Thoracic aorta (tissue), 2 donors: ENCODE measurements at regions not wholly inside any gene's neighbourhood (a gene's known extent, or its start where the extent isn't known, plus 50 kb on each side); places are given as distances from the start of the nearest gene placed in this dataset.

Source experiments
- ATAC-seq: fragments of 150-250 bp; one replicate; pipeline ENCODE4 v1.8.0; 2017; ENCODE audit warnings: low read depth; ENCODE audit not compliant: insufficient number of reproducible peaks, low FRiP score
- DNase-seq: peaks from one replicate; pipeline ENCODE4 v3.0.0-alpha.2; 2020; ENCODE audit warnings: low spot score
- H3K27ac ChIP-seq, 2 donors: fragments of 200-600 bp; sonication (generic); 1 replicate in 1 of 2; 2 replicates in 1 of 2; pipeline ENCODE4 v1.5.1; 2016; ENCODE audit warnings: mild to moderate bottlenecking in 2 of 2, moderate library complexity in 2 of 2
- H3K27me3 ChIP-seq: fragments of 200-600 bp; sonication (generic); replicated peaks from 2 replicates; pipeline ENCODE4 v1.6.0; 2016; ENCODE audit warnings: mild to moderate bottlenecking; ENCODE audit not compliant: insufficient read depth
- H3K36me3 ChIP-seq: fragments of 200-600 bp; sonication (generic); one replicate; pipeline ENCODE4 v1.5.1; 2016
- H3K4me1 ChIP-seq, 2 donors: fragments of 200-600 bp; sonication (generic); 1 replicate in 1 of 2; 2 replicates in 1 of 2; pipeline versions ENCODE4 v1.5.1 to v1.6.0; 2016; ENCODE audit warnings: low read depth in 2 of 2, mild to moderate bottlenecking in 1 of 2; ENCODE audit not compliant: control insufficient read depth in 1 of 2
- H3K4me3 ChIP-seq: fragments of 200-600 bp; sonication (generic); 2 replicates; pipeline ENCODE4 v1.5.1; 2016; ENCODE audit warnings: mild to moderate bottlenecking
- H3K9me3 ChIP-seq: fragments of 200-600 bp; sonication (generic); 2 replicates; pipeline ENCODE4 v1.5.1; 2016
- CTCF ChIP-seq: fragments of 200-600 bp; sonication (generic); IDR thresholded peaks from one replicate; pipeline ENCODE4 v1.5.1; 2019; ENCODE audit warnings: antibody characterized with exemption

- Histone ChIP-seq H3K4me1 (peaks cover 20 to 28% of the 10 kb centered on the region in 2 donors), H3K27me3 (no peaks in the 10 kb centered on the region), H3K36me3 (no peaks in the 10 kb centered on the region), H3K4me3 (peak overlapping the region; percentile 49), H3K27ac (peak overlapping the region; percentile 61 to 74), H3K9me3 (no peaks in the 10 kb centered on the region)
- no peak for TF ChIP-seq CTCF
- no peak for DNase-seq
- no peak for ATAC-seq
Observed at GRCh38 chr1:55670331-55671082, 455.3 kb upstream of the USP24 start.

- no peaks in the 10 kb centered on the region for H3K36me3 ChIP-seq
- H3K27ac ChIP-seq: peak overlapping the region; percentile 61 to 74
- H3K4me1 ChIP-seq: peaks cover 20 to 28% of the 10 kb centered on the region in 2 donors
- peak; percentile 22 for ATAC-seq
- TF ChIP-seq CTCF: no peak
- no peaks in the 10 kb centered on the region for H3K27me3 ChIP-seq
- no peak overlapping the region for H3K4me3 ChIP-seq
- DNase-seq: peak; percentile 9
- H3K9me3 ChIP-seq: no peaks in the 10 kb centered on the region
Observed at GRCh38 chr1:55669293-55669692, 454.1 kb upstream of the USP24 start.

GRCh38 chr1:55662875-55663274 lies 447.7 kb upstream of the USP24 start:
- H3K4me1 ChIP-seq: peaks cover 3 to 13% of the 10 kb centered on the region in 2 donors
- TF ChIP-seq CTCF: no peak
- ATAC-seq (no peak), DNase-seq (no peak)
- no peaks in the 10 kb centered on the region for H3K36me3 ChIP-seq
- no peak overlapping the region for H3K4me3 ChIP-seq
- H3K27me3 ChIP-seq: no peaks in the 10 kb centered on the region
- no peaks in the 10 kb centered on the region for H3K9me3 ChIP-seq
- H3K27ac ChIP-seq: no peak overlapping the region

- H3K27ac ChIP-seq: peak overlapping the region; percentile 53 to 68
- no peak for ATAC-seq
Observed at GRCh38 chr1:55658917-55659316, 443.8 kb upstream of the USP24 start.

GRCh38 chr1:55654750-55655149 lies 439.6 kb upstream of the USP24 start:
- DNase-seq (no peak), ATAC-seq (no peak)
- H3K9me3 ChIP-seq: no peaks in the 10 kb centered on the region
- H3K36me3 ChIP-seq: no peaks in the 10 kb centered on the region
- no peaks in the 10 kb centered on the region for H3K27me3 ChIP-seq
- no peak for TF ChIP-seq CTCF
- H3K27ac ChIP-seq: peak overlapping the region; percentile 61 to 70
- H3K4me3 ChIP-seq: no peak overlapping the region
- peaks cover 12 to 59% of the 10 kb centered on the region in 2 donors for H3K4me1 ChIP-seq

More at GRCh38 chr1:55658917-55659316, 443.8 kb upstream of the USP24 start:
- Histone ChIP-seq H3K4me3 (no peak overlapping the region), H3K4me1 (peaks cover 3 to 41% of the 10 kb centered on the region in 2 donors), H3K36me3 (no peaks in the 10 kb centered on the region), H3K27me3 (no peaks in the 10 kb centered on the region), H3K9me3 (no peaks in the 10 kb centered on the region)
- no peak for DNase-seq
- no peak for TF ChIP-seq CTCF
